GM12878 (cell line): ENCODE measurements at regions not wholly inside any gene's neighbourhood (a gene's known extent, or its start where the extent isn't known, plus 50 kb on each side); places are given as distances from the start of the nearest gene placed in this dataset.

Source experiments
- CBFB ChIP-seq: IDR thresholded peaks from 2 replicates; pipeline ENCODE4 v1.6.1; 2016; ENCODE audit warnings: antibody characterized with exemption, low read depth
- CHD2 ChIP-seq: IDR thresholded peaks from 2 replicates; pipeline ENCODE4 v1.6.1; 2011; ENCODE audit warnings: low read depth, low read length, improper control_type of control experiment, borderline replicate concordance
- CREB1 ChIP-seq: IDR thresholded peaks from 2 replicates; pipeline ENCODE4 v1.6.1; 2012; ENCODE audit warnings: low read depth, mild to moderate bottlenecking, inconsistent platforms
- KLF5 ChIP-seq: fragments of 450-650 bp; IDR thresholded peaks from 2 replicates; pipeline ENCODE4 v1.6.1; 2014; ENCODE audit warnings: mild to moderate bottlenecking; ENCODE audit not compliant: partially characterized antibody
- RAD21 ChIP-seq: IDR thresholded peaks from 2 replicates; pipeline ENCODE4 v1.6.1; 2011; ENCODE audit warnings: mild to moderate bottlenecking, low read depth, low read length, moderate library complexity; ENCODE audit not compliant: insufficient read depth
- SIN3A ChIP-seq: IDR thresholded peaks from 2 replicates; pipeline ENCODE4 v1.6.1; 2012; ENCODE audit warnings: low read depth, low read length, improper control_type of control experiment
- SP1 ChIP-seq: IDR thresholded peaks from one replicate; pipeline ENCODE4 v1.6.1; 2011; ENCODE audit warnings: low read depth, low read length
- TARDBP ChIP-seq: IDR thresholded peaks from 2 replicates; pipeline ENCODE4 v1.6.1; 2016; ENCODE audit warnings: borderline replicate concordance
- TBL1XR1 ChIP-seq: IDR thresholded peaks from 2 replicates; pipeline ENCODE4 v1.6.1; 2012; ENCODE audit warnings: low read depth, low read length, improper control_type of control experiment
- YY1 ChIP-seq: IDR thresholded peaks from 2 replicates; pipeline ENCODE4 v1.6.1; 2011; ENCODE audit warnings: low read depth, mild to moderate bottlenecking, low read length
- TF ChIP-seq, protein P1 (sequence below), 3 experiments: IDR thresholded peaks in 2 of 3; conservative IDR thresholded peaks in 1 of 3; 2 replicates each; pipeline ENCODE4 v1.5.1; 2011; ENCODE audit warnings: low read depth in 3 of 3, low read length in 3 of 3, mild to moderate bottlenecking in 3 of 3, control low read depth in 2 of 3, moderate library complexity in 2 of 3, inconsistent platforms in 1 of 3, mixed read lengths in 1 of 3; ENCODE audit not compliant: control insufficient read depth in 2 of 3, insufficient read depth in 1 of 3; ENCODE audit errors: extremely low read depth in 1 of 3

- no peak for TF ChIP-seq RAD21
- TF ChIP-seq CHD2 = no peak
- TF ChIP-seq SP1 = no peak
- TF ChIP-seq TBL1XR1 = no peak
- no peak for TF ChIP-seq CBFB
- TF ChIP-seq YY1 = no peak
- TF ChIP-seq, protein P1, sequence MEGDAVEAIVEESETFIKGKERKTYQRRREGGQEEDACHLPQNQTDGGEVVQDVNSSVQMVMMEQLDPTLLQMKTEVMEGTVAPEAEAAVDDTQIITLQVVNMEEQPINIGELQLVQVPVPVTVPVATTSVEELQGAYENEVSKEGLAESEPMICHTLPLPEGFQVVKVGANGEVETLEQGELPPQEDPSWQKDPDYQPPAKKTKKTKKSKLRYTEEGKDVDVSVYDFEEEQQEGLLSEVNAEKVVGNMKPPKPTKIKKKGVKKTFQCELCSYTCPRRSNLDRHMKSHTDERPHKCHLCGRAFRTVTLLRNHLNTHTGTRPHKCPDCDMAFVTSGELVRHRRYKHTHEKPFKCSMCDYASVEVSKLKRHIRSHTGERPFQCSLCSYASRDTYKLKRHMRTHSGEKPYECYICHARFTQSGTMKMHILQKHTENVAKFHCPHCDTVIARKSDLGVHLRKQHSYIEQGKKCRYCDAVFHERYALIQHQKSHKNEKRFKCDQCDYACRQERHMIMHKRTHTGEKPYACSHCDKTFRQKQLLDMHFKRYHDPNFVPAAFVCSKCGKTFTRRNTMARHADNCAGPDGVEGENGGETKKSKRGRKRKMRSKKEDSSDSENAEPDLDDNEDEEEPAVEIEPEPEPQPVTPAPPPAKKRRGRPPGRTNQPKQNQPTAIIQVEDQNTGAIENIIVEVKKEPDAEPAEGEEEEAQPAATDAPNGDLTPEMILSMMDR (IDR thresholded peaks at IDR 0.05 in 2 of 3, conservative IDR thresholded peaks at IDR 0.05 in 1 of 3; ENCODE audit: control insufficient read depth in 2 of 3, extremely low read depth in 1 of 3, insufficient read depth in 1 of 3, low read depth in 3 of 3, low read length in 3 of 3) = peak; percentile 4 to 25 (median 15); a peak in 1 of 6 replicates
- no peak for TF ChIP-seq CREB1
- TF ChIP-seq SIN3A = no peak
- no peak for TF ChIP-seq KLF5
- no peak for TF ChIP-seq TARDBP
These were observed 302.7 kb downstream of the GPM6A start for GRCh38 chr4:175509320-175509719.
